Mesendoderm (in vitro differentiated cells): ENCODE measurements at regions not wholly inside any gene's neighbourhood (a gene's known extent, or its start where the extent isn't known, plus 50 kb on each side); places are given as distances from the start of the nearest gene placed in this dataset.
A peak's percentile ranks its signal among the peaks of the same experiment; 100 is the strongest.

Experiments used
- DNase-seq: peaks from one replicate; pipeline ENCODE4 v3.0.0; 2013
- H2AK5ac ChIP-seq: 2 replicates; pipeline ENCODE4 v1.6.1; 2013; ENCODE audit warnings: low read length, inconsistent platforms
- H2BK120ac ChIP-seq: 2 replicates; pipeline ENCODE4 v1.6.1; 2013; ENCODE audit warnings: low read depth, mild to moderate bottlenecking, low read length, moderate library complexity, mixed read lengths
- H2BK15ac ChIP-seq: replicated peaks from 2 replicates; pipeline ENCODE4 v1.6.1; 2013; ENCODE audit warnings: low read depth, mild to moderate bottlenecking, moderate library complexity
- H2BK5ac ChIP-seq: 2 replicates; pipeline ENCODE4 v1.6.1; 2013; ENCODE audit warnings: low read length, inconsistent platforms
- H3K18ac ChIP-seq: 2 replicates; pipeline ENCODE4 v1.6.1; 2013; ENCODE audit warnings: mild to moderate bottlenecking, low read length, mixed read lengths
- H3K23ac ChIP-seq: one replicate; pipeline ENCODE4 v1.6.1; 2013; ENCODE audit warnings: low read length
- H3K27ac ChIP-seq: 2 replicates; pipeline ENCODE4 v1.5.1; 2013; ENCODE audit warnings: low read depth, mild to moderate bottlenecking, inconsistent platforms, low read length, moderate library complexity
- H3K27me3 ChIP-seq: 2 replicates; pipeline ENCODE4 v1.6.1; 2013; ENCODE audit warnings: low read length, control low read depth, mild to moderate bottlenecking, inconsistent platforms; ENCODE audit not compliant: insufficient read depth, poor library complexity
- H3K36me3 ChIP-seq: 2 replicates; pipeline ENCODE4 v1.6.1; 2013; ENCODE audit warnings: low read length, inconsistent platforms; ENCODE audit not compliant: control insufficient read depth, insufficient read depth
- H3K4ac ChIP-seq: one replicate; pipeline ENCODE4 v1.6.1; 2013; ENCODE audit warnings: low read depth, mild to moderate bottlenecking, low read length, moderate library complexity
- H3K4me1 ChIP-seq: 2 replicates; pipeline ENCODE4 v1.6.1; 2013; ENCODE audit warnings: low read depth, low read length, inconsistent platforms; ENCODE audit not compliant: control insufficient read depth
- H3K4me2 ChIP-seq: 2 replicates; pipeline ENCODE4 v1.6.1; 2013; ENCODE audit warnings: low read length
- H3K4me3 ChIP-seq: 2 replicates; pipeline ENCODE4 v1.5.1; 2013; ENCODE audit warnings: mild to moderate bottlenecking, low read length
- H3K56ac ChIP-seq: one replicate; pipeline ENCODE4 v1.6.1; 2013; ENCODE audit warnings: low read length
- H3K79me1 ChIP-seq: 2 replicates; pipeline ENCODE4 v1.6.1; 2013; ENCODE audit warnings: low read length, inconsistent platforms
- H3K79me2 ChIP-seq: 2 replicates; pipeline ENCODE4 v1.6.1; 2013; ENCODE audit warnings: mild to moderate bottlenecking, low read length; ENCODE audit not compliant: control insufficient read depth, insufficient read depth
- H3K9ac ChIP-seq: 2 replicates; pipeline ENCODE4 v1.6.1; 2013; ENCODE audit warnings: low read length, inconsistent platforms
- H4K5ac ChIP-seq: one replicate; pipeline ENCODE4 v1.6.1; 2013; ENCODE audit warnings: low read length
- H4K8ac ChIP-seq: one replicate; pipeline ENCODE4 v1.6.1; 2013; ENCODE audit warnings: low read depth, mild to moderate bottlenecking, control low read depth, low read length, moderate library complexity
- whole genome bisulfite sequencing: extraction: QIAGEN DNeasy Blood & Tissue Kit; methylation state at CpG from one replicate; pipeline ENCODE4 v1.1.7; 2013; ENCODE audit warnings: low lambda C conversion rate, missing lambda C conversion rate; ENCODE audit not compliant: insufficient coverage; ENCODE audit errors: extremely low coverage; 5-methylcytosine and 5-hydroxymethylcytosine counted together

GRCh38 chr6:6058054-6058444 is 51.3 kb upstream of the NRN1 start:
- no peak overlapping the region for H3K4me3 ChIP-seq

GRCh38 chr6:6057442-6058053 is 50.8 kb upstream of the NRN1 start:
- Histone ChIP-seq H3K79me2 (no peaks in the 10 kb centered on the region), H3K23ac (no peak overlapping the region), H3K79me1 (no peaks in the 10 kb centered on the region), H2BK15ac (no peak overlapping the region), H3K4me1 (no peaks in the 10 kb centered on the region), H3K56ac (no peak overlapping the region), H3K27ac (no peak overlapping the region), H3K27me3 (no peaks in the 10 kb centered on the region), H4K5ac (no peak overlapping the region), H3K4ac (no peak overlapping the region), H3K4me3 (no peak overlapping the region), H3K18ac (no peak overlapping the region), H3K9ac (no peak overlapping the region), H2AK5ac (no peak overlapping the region), H2BK120ac (no peak overlapping the region), H4K8ac (no peak overlapping the region), H3K4me2 (no peak overlapping the region), H2BK5ac (no peak overlapping the region), H3K36me3 (no peaks in the 10 kb centered on the region)
- DNase-seq, result peak; percentile 63
- no CpG with 5 or more reads among the region's 9 CpGs for WGBS

More at GRCh38 chr6:6058054-6058444, 51.3 kb upstream of the NRN1 start:
- Histone ChIP-seq H2AK5ac (no peak overlapping the region), H2BK120ac (no peak overlapping the region), H3K36me3 (no peaks in the 10 kb centered on the region), H2BK15ac (no peak overlapping the region), H2BK5ac (no peak overlapping the region), H3K4ac (no peak overlapping the region), H3K27me3 (no peaks in the 10 kb centered on the region), H3K23ac (no peak overlapping the region), H4K8ac (no peak overlapping the region), H3K79me2 (no peaks in the 10 kb centered on the region), H3K4me2 (no peak overlapping the region), H3K79me1 (no peaks in the 10 kb centered on the region), H4K5ac (no peak overlapping the region), H3K56ac (no peak overlapping the region), H3K4me1 (no peaks in the 10 kb centered on the region), H3K18ac (no peak overlapping the region), H3K9ac (no peak overlapping the region), H3K27ac (no peak overlapping the region)
- no peak for DNase-seq
- no CpG with 5 or more reads among the region's 25 CpGs for WGBS
